ENCODE measurements at regions not wholly inside any gene's neighbourhood (a gene's known extent, or its start where the extent isn't known, plus 50 kb on each side); places are given as distances from the start of the nearest gene placed in this dataset.

DNA sequence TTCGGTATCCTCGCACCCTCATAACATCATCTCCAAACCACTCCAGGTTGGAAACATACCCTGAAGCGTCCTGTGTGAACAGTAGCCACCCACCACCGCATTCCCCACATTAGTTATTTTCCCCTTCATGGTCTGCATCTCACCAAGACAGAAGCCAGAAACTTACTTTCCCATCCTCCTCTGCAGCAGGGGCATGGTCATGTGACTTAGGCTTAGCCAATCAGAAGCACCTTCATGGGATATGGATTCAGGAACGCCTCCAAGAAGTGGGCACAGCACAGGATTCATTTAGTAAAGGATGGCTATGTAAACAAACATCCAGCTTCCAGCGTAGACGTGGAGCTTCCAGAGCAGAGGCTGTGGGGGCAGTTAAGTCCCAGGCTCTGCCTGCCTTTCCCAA lies 130.3 kb downstream of the AXIN2 start:
- no peak overlapping the region for H3K9ac ChIP-seq (ENCODE audit: low read length)
- H3K27me3 ChIP-seq (ENCODE audit: control insufficient read depth, insufficient read depth, low read length), result no peaks in the 10 kb centered on the region
- peaks cover 9% of the 10 kb centered on the region for H3K9me3 ChIP-seq (ENCODE audit: control insufficient read depth, insufficient read depth, low read depth, low read length)
- no peaks in the 10 kb centered on the region for H3K36me3 ChIP-seq (ENCODE audit: control insufficient read depth, insufficient read depth, low read length)
- H3K4me1 ChIP-seq (ENCODE audit: control insufficient read depth, insufficient read depth, low read length), result no peaks in the 10 kb centered on the region
- no peak overlapping the region for H3K4me3 ChIP-seq (ENCODE audit: low read depth, low read length)
- H3K27ac ChIP-seq (ENCODE audit: low read depth, low read length), result no peak overlapping the region

DNA sequence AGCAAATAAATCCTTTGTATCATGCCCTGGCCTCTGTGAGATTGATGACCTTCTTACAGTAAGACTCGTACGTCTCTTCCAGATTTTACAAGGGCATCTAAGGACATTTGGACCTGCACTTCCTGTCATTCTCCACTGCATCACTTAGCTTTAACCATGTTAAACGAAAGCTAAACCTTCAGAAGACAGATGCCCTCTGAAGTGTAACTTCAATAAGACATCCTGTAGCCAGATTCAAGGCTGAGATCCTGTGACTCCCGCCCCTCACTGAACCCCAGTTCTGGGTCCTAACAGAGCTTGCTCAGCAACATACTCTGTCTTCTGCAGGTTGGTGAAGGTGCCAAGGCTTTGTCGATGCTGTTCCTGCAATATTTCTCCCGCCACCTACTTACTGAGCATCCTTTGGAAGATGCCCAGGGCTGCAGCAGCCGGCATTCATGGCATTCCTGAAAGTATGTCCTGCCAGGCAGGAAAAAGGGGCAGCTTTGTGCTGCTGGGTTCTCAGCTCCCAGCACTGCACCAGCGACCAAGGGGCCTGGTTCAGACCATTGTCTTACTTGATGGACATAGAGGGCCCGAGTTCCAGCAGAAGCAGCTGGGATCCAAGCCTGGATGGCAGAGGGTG lies 131.1 kb downstream of the AXIN2 start:
- no peaks in the 10 kb centered on the region for H3K27me3 ChIP-seq (ENCODE audit: control insufficient read depth, insufficient read depth, low read length)
- H3K9me3 ChIP-seq (ENCODE audit: control insufficient read depth, insufficient read depth, low read depth, low read length), result peaks cover 11% of the 10 kb centered on the region
- H3K36me3 ChIP-seq (ENCODE audit: control insufficient read depth, insufficient read depth, low read length), result no peaks in the 10 kb centered on the region
- H3K4me3 ChIP-seq (ENCODE audit: low read depth, low read length), result no peak overlapping the region
- no peak overlapping the region for H3K9ac ChIP-seq (ENCODE audit: low read length)
- no peak overlapping the region for H3K27ac ChIP-seq (ENCODE audit: low read depth, low read length)
- H3K4me1 ChIP-seq (ENCODE audit: control insufficient read depth, insufficient read depth, low read length), result no peaks in the 10 kb centered on the region

DNA sequence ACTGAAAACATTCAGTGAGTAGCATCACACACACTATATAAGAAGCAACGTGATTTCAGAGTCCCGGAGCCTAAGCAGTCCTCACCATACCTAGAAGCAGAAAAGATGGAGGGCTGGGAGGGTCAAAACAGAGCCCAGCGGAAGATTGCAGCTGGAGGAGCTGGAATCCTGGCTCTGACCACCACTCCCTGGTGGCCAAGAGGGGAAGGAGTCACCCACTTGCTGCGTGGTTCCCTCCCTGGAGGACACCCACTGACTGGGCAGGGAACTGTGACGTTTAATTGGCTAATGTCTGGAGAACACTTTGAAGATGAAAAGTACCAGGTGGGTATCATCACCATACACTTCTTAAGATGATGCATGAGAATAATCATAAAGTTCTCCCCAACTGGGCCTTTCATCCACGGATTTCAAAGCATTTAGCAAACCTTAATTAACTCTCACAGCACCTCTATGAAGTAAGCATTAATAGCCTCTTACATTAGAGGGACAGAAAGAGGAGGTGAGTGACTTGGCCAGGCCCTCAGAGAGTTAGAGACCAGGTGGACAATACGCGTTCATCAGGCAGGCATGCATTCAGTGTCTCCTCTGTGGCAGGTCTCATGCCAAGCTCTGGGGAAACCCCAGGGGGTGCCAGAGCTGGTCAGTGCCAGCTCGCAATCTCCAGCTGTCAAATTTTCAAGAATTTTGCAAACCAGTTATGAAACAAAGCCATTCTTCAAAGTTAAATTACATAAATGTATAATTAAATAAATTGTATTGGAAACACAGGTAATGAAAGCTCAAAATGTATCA lies 137.9 kb downstream of the AXIN2 start:
- Histone ChIP-seq H3K4me3 (ENCODE audit: low read depth, low read length) (no peak overlapping the region), H3K36me3 (ENCODE audit: control insufficient read depth, insufficient read depth, low read length) (no peaks in the 10 kb centered on the region), H3K27ac (ENCODE audit: low read depth, low read length) (no peak overlapping the region), H3K9me3 (ENCODE audit: control insufficient read depth, insufficient read depth, low read depth, low read length) (peaks cover 10% of the 10 kb centered on the region), H3K27me3 (ENCODE audit: control insufficient read depth, insufficient read depth, low read length) (no peaks in the 10 kb centered on the region), H3K9ac (ENCODE audit: low read length) (no peak overlapping the region), H3K4me1 (ENCODE audit: control insufficient read depth, insufficient read depth, low read length) (no peaks in the 10 kb centered on the region)

DNA sequence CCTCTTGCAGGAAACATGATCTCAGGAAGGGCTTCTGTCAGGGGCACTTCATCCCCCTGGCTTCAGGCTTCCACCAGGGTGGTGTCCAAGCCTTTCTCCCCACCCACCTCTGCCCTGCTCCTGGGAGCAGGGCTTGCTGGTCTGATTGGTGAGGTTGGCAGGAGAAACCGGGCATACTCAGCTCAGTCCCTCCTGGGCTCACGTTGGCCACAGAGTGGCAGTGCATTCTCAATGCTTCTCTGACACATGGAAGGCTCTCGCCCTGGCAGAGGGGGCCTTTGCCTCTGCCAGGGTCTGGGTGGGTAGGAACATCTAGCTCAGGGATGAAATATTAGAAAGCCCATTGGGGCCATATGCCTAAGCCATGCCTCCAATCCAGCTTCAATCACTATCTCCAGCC lies 142.8 kb downstream of the AXIN2 start:
- H3K9me3 ChIP-seq (ENCODE audit: control insufficient read depth, insufficient read depth, low read depth, low read length), result peaks cover 18% of the 10 kb centered on the region
- H3K36me3 ChIP-seq (ENCODE audit: control insufficient read depth, insufficient read depth, low read length), result no peaks in the 10 kb centered on the region
- no peak overlapping the region for H3K4me3 ChIP-seq (ENCODE audit: low read depth, low read length)
- no peaks in the 10 kb centered on the region for H3K27me3 ChIP-seq (ENCODE audit: control insufficient read depth, insufficient read depth, low read length)
- H3K4me1 ChIP-seq (ENCODE audit: control insufficient read depth, insufficient read depth, low read length), result no peaks in the 10 kb centered on the region
- no peak overlapping the region for H3K9ac ChIP-seq (ENCODE audit: low read length)
- H3K27ac ChIP-seq (ENCODE audit: low read depth, low read length), result no peak overlapping the region

DNA sequence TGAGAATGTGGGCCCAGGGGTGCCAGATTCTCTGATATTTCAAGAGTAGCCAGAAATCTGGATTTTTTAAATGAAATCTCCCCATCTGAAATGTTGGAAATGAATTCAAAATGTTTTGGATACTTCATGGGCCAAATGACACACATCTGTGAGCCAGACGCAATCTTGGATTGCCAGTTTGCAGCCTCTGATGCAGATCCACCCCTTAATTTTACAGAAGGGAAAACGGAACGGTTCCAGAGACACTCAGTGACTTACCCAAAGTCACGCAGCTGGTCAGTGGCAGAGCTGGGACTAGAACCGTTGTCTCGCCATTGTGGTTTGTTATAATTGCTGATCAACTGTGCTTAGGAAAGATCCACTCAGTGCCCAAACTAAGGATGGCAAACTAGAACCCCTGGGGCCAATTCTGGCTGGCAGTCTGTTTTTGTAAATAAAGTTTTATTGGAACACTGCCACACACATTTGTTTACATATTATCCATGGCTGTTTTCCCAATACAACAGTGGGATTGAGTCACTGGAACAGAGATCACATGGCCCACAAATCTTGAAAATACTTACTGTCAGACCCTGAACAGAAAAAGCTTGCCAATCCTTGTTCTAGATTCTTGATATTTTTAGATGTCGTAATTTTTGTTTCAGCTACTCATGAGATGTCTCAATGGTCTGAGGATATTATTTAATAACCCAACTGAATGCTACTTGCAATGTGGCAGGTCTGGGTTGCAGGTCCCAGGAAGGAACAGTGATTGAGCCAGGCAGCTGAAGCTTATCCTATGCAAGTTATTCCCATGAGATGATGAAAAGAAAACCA lies 143.8 kb downstream of the AXIN2 start:
- H3K4me1 ChIP-seq (ENCODE audit: control insufficient read depth, insufficient read depth, low read length), result no peaks in the 10 kb centered on the region
- H3K27ac ChIP-seq (ENCODE audit: low read depth, low read length), result no peak overlapping the region

DNA sequence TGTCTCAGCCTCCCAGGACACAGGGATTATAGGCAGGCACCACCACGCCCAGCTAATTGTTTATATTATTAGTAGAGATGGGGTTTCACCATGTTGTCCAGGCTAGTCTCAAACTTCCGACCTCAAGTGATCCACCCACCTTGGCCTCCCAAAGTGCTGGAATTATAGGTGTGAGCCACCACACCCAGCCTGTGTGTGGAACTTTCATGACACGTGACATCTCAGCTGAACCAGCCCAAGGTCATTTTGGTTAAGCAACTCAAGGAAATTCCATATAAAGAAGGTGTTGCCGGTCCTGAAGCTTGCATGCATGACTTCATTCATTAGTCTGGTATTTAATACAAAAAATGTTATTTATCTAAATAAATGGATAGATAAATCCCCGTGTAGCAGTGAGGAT lies 145.5 kb downstream of the AXIN2 start:
- Histone ChIP-seq H3K27ac (ENCODE audit: low read depth, low read length) (no peak overlapping the region), H3K4me1 (ENCODE audit: control insufficient read depth, insufficient read depth, low read length) (no peaks in the 10 kb centered on the region), H3K4me3 (ENCODE audit: low read depth, low read length) (no peak overlapping the region), H3K9me3 (ENCODE audit: control insufficient read depth, insufficient read depth, low read depth, low read length) (peaks cover 21% of the 10 kb centered on the region), H3K36me3 (ENCODE audit: control insufficient read depth, insufficient read depth, low read length) (no peaks in the 10 kb centered on the region), H3K9ac (ENCODE audit: low read length) (no peak overlapping the region), H3K27me3 (ENCODE audit: control insufficient read depth, insufficient read depth, low read length) (no peaks in the 10 kb centered on the region)

More for the DNA sequence above, 143.8 kb downstream of the AXIN2 start:
- H3K9me3 ChIP-seq (ENCODE audit: control insufficient read depth, insufficient read depth, low read depth, low read length), result peaks cover 18% of the 10 kb centered on the region
- H3K27me3 ChIP-seq (ENCODE audit: control insufficient read depth, insufficient read depth, low read length), result no peaks in the 10 kb centered on the region
- no peak overlapping the region for H3K4me3 ChIP-seq (ENCODE audit: low read depth, low read length)
- no peaks in the 10 kb centered on the region for H3K36me3 ChIP-seq (ENCODE audit: control insufficient read depth, insufficient read depth, low read length)
- H3K9ac ChIP-seq (ENCODE audit: low read length), result no peak overlapping the region

DNA sequence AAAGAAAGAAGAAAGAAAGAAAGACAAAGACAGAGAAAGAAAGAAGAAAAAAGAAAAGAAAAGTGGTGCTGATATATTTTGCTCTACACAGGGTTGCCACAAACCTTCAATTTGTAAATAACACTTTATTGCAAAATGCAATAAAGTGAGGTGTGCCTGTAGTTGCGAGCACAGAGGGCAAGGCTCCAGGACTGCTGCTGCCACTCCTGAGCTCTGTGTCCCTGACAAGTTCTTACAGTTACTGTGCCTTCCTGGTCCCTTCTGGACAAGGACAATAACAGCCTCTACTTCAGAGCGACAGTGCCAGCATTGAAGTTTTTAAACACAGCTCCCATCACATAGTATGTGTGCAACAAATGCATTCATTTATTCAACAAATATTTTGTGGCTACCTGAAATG lies 148.1 kb downstream of the AXIN2 start:
- Histone ChIP-seq H3K9me3 (ENCODE audit: control insufficient read depth, insufficient read depth, low read depth, low read length) (peaks cover 16% of the 10 kb centered on the region), H3K27me3 (ENCODE audit: control insufficient read depth, insufficient read depth, low read length) (no peaks in the 10 kb centered on the region), H3K36me3 (ENCODE audit: control insufficient read depth, insufficient read depth, low read length) (no peaks in the 10 kb centered on the region), H3K4me1 (ENCODE audit: control insufficient read depth, insufficient read depth, low read length) (no peaks in the 10 kb centered on the region), H3K4me3 (ENCODE audit: low read depth, low read length) (no peak overlapping the region), H3K9ac (ENCODE audit: low read length) (no peak overlapping the region), H3K27ac (ENCODE audit: low read depth, low read length) (no peak overlapping the region)

DNA sequence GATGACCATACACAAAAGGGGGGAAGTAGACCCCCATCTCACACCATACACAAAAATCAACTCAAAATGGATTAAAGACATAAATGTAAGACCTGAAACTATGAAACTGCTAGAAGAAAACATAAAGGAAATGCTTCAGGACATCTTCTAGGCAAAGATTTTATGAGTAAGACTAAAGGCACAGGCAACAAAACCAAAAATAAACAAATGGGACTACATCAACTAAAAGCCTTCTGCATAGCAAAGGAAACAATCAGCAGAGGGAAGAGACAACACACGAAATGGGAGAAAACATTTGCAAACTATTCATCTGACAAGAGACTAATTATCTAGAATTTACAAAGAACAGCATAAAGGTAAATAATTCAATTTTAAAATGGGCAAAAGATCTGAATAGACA lies 152.1 kb downstream of the AXIN2 start:
- Histone ChIP-seq H3K27ac (ENCODE audit: low read depth, low read length) (no peak overlapping the region), H3K9ac (ENCODE audit: low read length) (no peak overlapping the region), H3K36me3 (ENCODE audit: control insufficient read depth, insufficient read depth, low read length) (no peaks in the 10 kb centered on the region), H3K4me3 (ENCODE audit: low read depth, low read length) (no peak overlapping the region), H3K4me1 (ENCODE audit: control insufficient read depth, insufficient read depth, low read length) (no peaks in the 10 kb centered on the region), H3K27me3 (ENCODE audit: control insufficient read depth, insufficient read depth, low read length) (no peaks in the 10 kb centered on the region), H3K9me3 (ENCODE audit: control insufficient read depth, insufficient read depth, low read depth, low read length) (peaks cover 3% of the 10 kb centered on the region; the same call in 1 of the 2 replicates)

DNA sequence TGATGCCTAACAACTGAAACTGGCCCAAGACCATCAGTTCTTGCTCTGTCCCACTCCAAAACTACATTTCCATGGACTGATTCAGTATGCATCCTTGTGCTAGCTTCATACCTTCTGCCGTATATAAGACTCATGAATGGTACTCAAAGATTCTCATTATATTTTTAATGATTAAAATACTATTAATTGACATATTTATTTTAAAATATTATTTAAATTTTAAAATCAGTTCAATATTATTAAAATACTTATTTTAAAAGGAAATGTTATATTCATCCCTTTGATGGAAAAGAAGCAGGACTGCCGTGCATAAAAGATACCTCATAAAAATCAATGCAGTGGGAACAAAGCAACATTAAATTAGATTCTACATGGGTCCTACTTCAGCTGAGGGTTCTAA lies 153.4 kb downstream of the AXIN2 start:
- no peaks in the 10 kb centered on the region for H3K36me3 ChIP-seq (ENCODE audit: control insufficient read depth, insufficient read depth, low read length)
- H3K4me3 ChIP-seq (ENCODE audit: low read depth, low read length), result no peak overlapping the region
- H3K4me1 ChIP-seq (ENCODE audit: control insufficient read depth, insufficient read depth, low read length), result no peaks in the 10 kb centered on the region; the same call in 1 of the 2 replicates
- peaks cover 3% of the 10 kb centered on the region; the same call in 1 of the 2 replicates for H3K9me3 ChIP-seq (ENCODE audit: control insufficient read depth, insufficient read depth, low read depth, low read length)
- no peaks in the 10 kb centered on the region for H3K27me3 ChIP-seq (ENCODE audit: control insufficient read depth, insufficient read depth, low read length)
- H3K9ac ChIP-seq (ENCODE audit: low read length), result no peak overlapping the region
- no peak overlapping the region for H3K27ac ChIP-seq (ENCODE audit: low read depth, low read length)

DNA sequence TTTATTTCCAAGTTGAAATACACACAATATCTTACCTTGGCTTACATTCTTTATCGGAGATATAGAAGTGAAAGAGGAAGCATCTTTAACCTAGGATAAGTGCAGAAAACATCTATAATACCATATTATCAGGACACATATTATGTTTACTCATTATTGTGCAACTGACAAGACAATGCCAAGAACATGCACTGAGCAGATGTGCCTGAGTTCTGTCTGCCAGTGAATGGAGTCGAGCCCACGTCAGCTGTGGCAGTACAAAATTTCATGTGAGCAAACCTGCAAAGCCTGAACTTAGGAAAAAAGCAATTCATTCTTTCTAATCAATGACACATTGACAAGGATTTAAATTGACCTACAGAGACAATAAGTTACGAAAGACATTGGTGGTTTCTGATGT lies 154.4 kb downstream of the AXIN2 start:
- H3K36me3 ChIP-seq (ENCODE audit: control insufficient read depth, insufficient read depth, low read length), result no peaks in the 10 kb centered on the region
- no peaks in the 10 kb centered on the region for H3K27me3 ChIP-seq (ENCODE audit: control insufficient read depth, insufficient read depth, low read length)
- no peak overlapping the region for H3K27ac ChIP-seq (ENCODE audit: low read depth, low read length)
- no peak overlapping the region for H3K4me3 ChIP-seq (ENCODE audit: low read depth, low read length)
- H3K9me3 ChIP-seq (ENCODE audit: control insufficient read depth, insufficient read depth, low read depth, low read length), result peaks cover 3% of the 10 kb centered on the region; the same call in 1 of the 2 replicates
- H3K4me1 ChIP-seq (ENCODE audit: control insufficient read depth, insufficient read depth, low read length), result peaks cover 7% of the 10 kb centered on the region; the same call in 1 of the 2 replicates
- no peak overlapping the region for H3K9ac ChIP-seq (ENCODE audit: low read length)

DNA sequence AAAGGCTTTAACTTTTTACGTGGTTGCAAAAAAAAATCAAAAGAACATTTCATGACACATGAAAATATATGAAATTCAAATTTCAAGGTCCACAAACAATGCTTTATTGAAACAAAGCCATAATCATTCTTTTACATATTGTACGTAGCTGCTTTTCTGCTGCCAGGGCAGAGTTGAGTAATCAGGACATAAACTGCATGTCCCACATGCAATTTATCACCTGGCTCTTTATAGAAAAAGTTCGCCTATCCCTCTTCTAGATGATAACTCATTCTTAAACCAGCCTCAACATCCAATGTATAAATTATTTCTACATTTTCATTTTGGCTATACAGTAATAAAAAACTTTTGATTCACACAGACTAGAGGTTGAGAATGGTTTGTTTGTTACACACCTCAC lies 154.9 kb downstream of the AXIN2 start:
- peaks cover 10% of the 10 kb centered on the region; the same call in 1 of the 2 replicates for H3K4me1 ChIP-seq (ENCODE audit: control insufficient read depth, insufficient read depth, low read length)
- no peak overlapping the region for H3K9ac ChIP-seq (ENCODE audit: low read length)
- H3K9me3 ChIP-seq (ENCODE audit: control insufficient read depth, insufficient read depth, low read depth, low read length), result peaks cover 3% of the 10 kb centered on the region; the same call in 1 of the 2 replicates
- no peak overlapping the region for H3K4me3 ChIP-seq (ENCODE audit: low read depth, low read length)
- no peaks in the 10 kb centered on the region for H3K36me3 ChIP-seq (ENCODE audit: control insufficient read depth, insufficient read depth, low read length)
- no peak overlapping the region for H3K27ac ChIP-seq (ENCODE audit: low read depth, low read length)
- no peaks in the 10 kb centered on the region for H3K27me3 ChIP-seq (ENCODE audit: control insufficient read depth, insufficient read depth, low read length)
